ENCODE measurements at regions not wholly inside any gene's neighbourhood (a gene's known extent, or its start where the extent isn't known, plus 50 kb on each side); places are given as distances from the start of the nearest gene placed in this dataset.

- Histone ChIP-seq H3K36me3 (ENCODE audit: control insufficient read depth in 1 of 2, insufficient read depth in 2 of 2, low read length in 2 of 2) (no peaks in the 10 kb centered on the region), H3K14ac (ENCODE audit: low read length) (no peak overlapping the region), H4K91ac (ENCODE audit: low read depth, low read length) (no peak overlapping the region), H2BK5ac (ENCODE audit: low read depth, low read length, poor library complexity) (no peak overlapping the region), H3K79me2 (ENCODE audit: control insufficient read depth, insufficient read depth, low read length, poor library complexity) (no peaks in the 10 kb centered on the region), H2BK12ac (ENCODE audit: low read length) (no peak overlapping the region), H3K27me3 (ENCODE audit: insufficient read depth, low read length) (no peaks in the 10 kb centered on the region), H3K18ac (ENCODE audit: low read length) (no peak overlapping the region), H4K12ac (ENCODE audit: low read depth, low read length) (no peak overlapping the region), H3K9me3 (ENCODE audit: insufficient read depth, low read depth, low read length) (no peaks in the 10 kb centered on the region), H3K4ac (ENCODE audit: low read depth, low read length) (no peak overlapping the region), H3K27ac (ENCODE audit: low read depth, low read length) (no peak overlapping the region), H2BK120ac (ENCODE audit: insufficient read depth, low read length, poor library complexity) (no peak overlapping the region), H2AFZ (ENCODE audit: insufficient read depth, low read length, poor library complexity) (no peak overlapping the region), H3K23ac (ENCODE audit: low read length) (no peak overlapping the region), H3K9ac (ENCODE audit: low read length) (no peak overlapping the region), H3K4me1 (ENCODE audit: control insufficient read depth in 1 of 2, insufficient read depth in 2 of 2, low read length in 2 of 2) (no peaks in the 10 kb centered on the region), H3K4me2 (ENCODE audit: low read length) (no peak overlapping the region), H3K79me1 (ENCODE audit: low read length) (no peaks in the 10 kb centered on the region), H4K8ac (ENCODE audit: low read depth, low read length) (no peak overlapping the region), H2AK5ac (ENCODE audit: low read length) (no peak overlapping the region), H3K4me3 (ENCODE audit: low read depth, low read length) (no peak overlapping the region)
- DNase-seq = no peak
- WGBS (ENCODE audit: extremely low coverage, insufficient coverage, insufficient read length) = no CpG with 5 or more reads among the region's 2 CpGs
Measured at GRCh38 chr5:97427235-97427634, 244.2 kb upstream of the RIOK2 start.

GRCh38 chr5:97434021-97434420 lies 251.0 kb upstream of the RIOK2 start:
- no peak overlapping the region for H3K18ac ChIP-seq (ENCODE audit: low read length)
- no peak overlapping the region for H3K4ac ChIP-seq (ENCODE audit: low read depth, low read length)
- no peak overlapping the region for H3K14ac ChIP-seq (ENCODE audit: low read length)
- H3K9ac ChIP-seq (ENCODE audit: low read length) = no peak overlapping the region
- H4K91ac ChIP-seq (ENCODE audit: low read depth, low read length) = no peak overlapping the region
- no peaks in the 10 kb centered on the region for H3K36me3 ChIP-seq (ENCODE audit: control insufficient read depth in 1 of 2, insufficient read depth in 2 of 2, low read length in 2 of 2)
- no peak overlapping the region for H3K4me3 ChIP-seq (ENCODE audit: low read depth, low read length)
- no peak overlapping the region for H2BK12ac ChIP-seq (ENCODE audit: low read length)
- H3K4me1 ChIP-seq (ENCODE audit: control insufficient read depth in 1 of 2, insufficient read depth in 2 of 2, low read length in 2 of 2) = no peaks in the 10 kb centered on the region
- H3K79me2 ChIP-seq (ENCODE audit: control insufficient read depth, insufficient read depth, low read length, poor library complexity) = no peaks in the 10 kb centered on the region
- no peak overlapping the region for H3K4me2 ChIP-seq (ENCODE audit: low read length)
- no peaks in the 10 kb centered on the region for H3K79me1 ChIP-seq (ENCODE audit: low read length)
- H2BK120ac ChIP-seq (ENCODE audit: insufficient read depth, low read length, poor library complexity) = no peak overlapping the region
- DNase-seq = no peak
- H2AFZ ChIP-seq (ENCODE audit: insufficient read depth, low read length, poor library complexity) = no peak overlapping the region
- H4K8ac ChIP-seq (ENCODE audit: low read depth, low read length) = no peak overlapping the region
- H3K27me3 ChIP-seq (ENCODE audit: insufficient read depth, low read length) = no peaks in the 10 kb centered on the region
- H2AK5ac ChIP-seq (ENCODE audit: low read length) = no peak overlapping the region
- no peak overlapping the region for H3K27ac ChIP-seq (ENCODE audit: low read depth, low read length)
- H3K9me3 ChIP-seq (ENCODE audit: insufficient read depth, low read depth, low read length) = no peaks in the 10 kb centered on the region
- H3K23ac ChIP-seq (ENCODE audit: low read length) = no peak overlapping the region
- no peak overlapping the region for H4K12ac ChIP-seq (ENCODE audit: low read depth, low read length)
- WGBS (ENCODE audit: extremely low coverage, insufficient coverage, insufficient read length) = no CpG with 5 or more reads among the region's 4 CpGs
- no peak overlapping the region for H2BK5ac ChIP-seq (ENCODE audit: low read depth, low read length, poor library complexity)

GRCh38 chr5:97436405-97436804 lies 253.4 kb upstream of the RIOK2 start:
- Histone ChIP-seq H3K27ac (ENCODE audit: low read depth, low read length) (no peak overlapping the region), H3K36me3 (ENCODE audit: control insufficient read depth in 1 of 2, insufficient read depth in 2 of 2, low read length in 2 of 2) (no peaks in the 10 kb centered on the region), H3K27me3 (ENCODE audit: insufficient read depth, low read length) (no peaks in the 10 kb centered on the region), H3K4ac (ENCODE audit: low read depth, low read length) (no peak overlapping the region), H3K23ac (ENCODE audit: low read length) (no peak overlapping the region), H3K18ac (ENCODE audit: low read length) (no peak overlapping the region), H3K14ac (ENCODE audit: low read length) (no peak overlapping the region), H3K79me1 (ENCODE audit: low read length) (no peaks in the 10 kb centered on the region), H3K79me2 (ENCODE audit: control insufficient read depth, insufficient read depth, low read length, poor library complexity) (no peaks in the 10 kb centered on the region), H2AFZ (ENCODE audit: insufficient read depth, low read length, poor library complexity) (no peak overlapping the region), H3K4me2 (ENCODE audit: low read length) (no peak overlapping the region), H2AK5ac (ENCODE audit: low read length) (no peak overlapping the region), H3K9ac (ENCODE audit: low read length) (no peak overlapping the region), H2BK120ac (ENCODE audit: insufficient read depth, low read length, poor library complexity) (no peak overlapping the region), H2BK12ac (ENCODE audit: low read length) (no peak overlapping the region), H2BK5ac (ENCODE audit: low read depth, low read length, poor library complexity) (no peak overlapping the region), H3K9me3 (ENCODE audit: insufficient read depth, low read depth, low read length) (no peaks in the 10 kb centered on the region), H3K4me1 (ENCODE audit: control insufficient read depth in 1 of 2, insufficient read depth in 2 of 2, low read length in 2 of 2) (no peaks in the 10 kb centered on the region), H4K12ac (ENCODE audit: low read depth, low read length) (no peak overlapping the region), H3K4me3 (ENCODE audit: low read depth, low read length) (no peak overlapping the region), H4K8ac (ENCODE audit: low read depth, low read length) (no peak overlapping the region), H4K91ac (ENCODE audit: low read depth, low read length) (no peak overlapping the region)
- no peak for DNase-seq

- Histone ChIP-seq H3K79me2 (ENCODE audit: control insufficient read depth, insufficient read depth, low read length, poor library complexity) (no peaks in the 10 kb centered on the region), H4K12ac (ENCODE audit: low read depth, low read length) (no peak overlapping the region), H3K9me3 (ENCODE audit: insufficient read depth, low read depth, low read length) (no peaks in the 10 kb centered on the region), H2AFZ (ENCODE audit: insufficient read depth, low read length, poor library complexity) (no peak overlapping the region), H3K36me3 (ENCODE audit: control insufficient read depth in 1 of 2, insufficient read depth in 2 of 2, low read length in 2 of 2) (no peaks in the 10 kb centered on the region), H3K4me3 (ENCODE audit: low read depth, low read length) (no peak overlapping the region), H2BK5ac (ENCODE audit: low read depth, low read length, poor library complexity) (no peak overlapping the region), H3K23ac (ENCODE audit: low read length) (no peak overlapping the region), H3K27me3 (ENCODE audit: insufficient read depth, low read length) (no peaks in the 10 kb centered on the region), H3K4me1 (ENCODE audit: control insufficient read depth in 1 of 2, insufficient read depth in 2 of 2, low read length in 2 of 2) (no peaks in the 10 kb centered on the region), H2BK120ac (ENCODE audit: insufficient read depth, low read length, poor library complexity) (no peak overlapping the region), H3K27ac (ENCODE audit: low read depth, low read length) (no peak overlapping the region), H3K14ac (ENCODE audit: low read length) (no peak overlapping the region), H2BK12ac (ENCODE audit: low read length) (no peak overlapping the region), H4K8ac (ENCODE audit: low read depth, low read length) (no peak overlapping the region), H3K9ac (ENCODE audit: low read length) (no peak overlapping the region), H3K4me2 (ENCODE audit: low read length) (no peak overlapping the region), H3K79me1 (ENCODE audit: low read length) (no peaks in the 10 kb centered on the region), H2AK5ac (ENCODE audit: low read length) (no peak overlapping the region), H3K18ac (ENCODE audit: low read length) (no peak overlapping the region), H3K4ac (ENCODE audit: low read depth, low read length) (no peak overlapping the region), H4K91ac (ENCODE audit: low read depth, low read length) (no peak overlapping the region)
- DNase-seq = no peak
- WGBS (ENCODE audit: extremely low coverage, insufficient coverage, insufficient read length) = no CpG with 5 or more reads among the region's 5 CpGs
Measured at GRCh38 chr5:97443740-97444139, 260.7 kb upstream of the RIOK2 start.

GRCh38 chr5:97449172-97449571 lies 266.1 kb upstream of the RIOK2 start:
- no peaks in the 10 kb centered on the region for H3K4me1 ChIP-seq (ENCODE audit: control insufficient read depth in 1 of 2, insufficient read depth in 2 of 2, low read length in 2 of 2)
- H2BK120ac ChIP-seq (ENCODE audit: insufficient read depth, low read length, poor library complexity) = no peak overlapping the region
- H4K12ac ChIP-seq (ENCODE audit: low read depth, low read length) = no peak overlapping the region
- no peak overlapping the region for H3K14ac ChIP-seq (ENCODE audit: low read length)
- H3K23ac ChIP-seq (ENCODE audit: low read length) = no peak overlapping the region
- no CpG with 5 or more reads among the region's 3 CpGs for WGBS (ENCODE audit: extremely low coverage, insufficient coverage, insufficient read length)
- no peaks in the 10 kb centered on the region for H3K27me3 ChIP-seq (ENCODE audit: insufficient read depth, low read length)
- no peak overlapping the region for H3K4me2 ChIP-seq (ENCODE audit: low read length)
- no peak overlapping the region for H3K4me3 ChIP-seq (ENCODE audit: low read depth, low read length)
- no peak overlapping the region for H2BK5ac ChIP-seq (ENCODE audit: low read depth, low read length, poor library complexity)
- H2AFZ ChIP-seq (ENCODE audit: insufficient read depth, low read length, poor library complexity) = no peak overlapping the region
- no peak overlapping the region for H3K9ac ChIP-seq (ENCODE audit: low read length)
- no peak overlapping the region for H4K91ac ChIP-seq (ENCODE audit: low read depth, low read length)
- H3K4ac ChIP-seq (ENCODE audit: low read depth, low read length) = no peak overlapping the region
- no peak for DNase-seq
- H4K8ac ChIP-seq (ENCODE audit: low read depth, low read length) = no peak overlapping the region
- H2BK12ac ChIP-seq (ENCODE audit: low read length) = no peak overlapping the region
- no peak overlapping the region for H3K27ac ChIP-seq (ENCODE audit: low read depth, low read length)
- H3K18ac ChIP-seq (ENCODE audit: low read length) = no peak overlapping the region
- no peaks in the 10 kb centered on the region for H3K9me3 ChIP-seq (ENCODE audit: insufficient read depth, low read depth, low read length)
- no peaks in the 10 kb centered on the region for H3K79me2 ChIP-seq (ENCODE audit: control insufficient read depth, insufficient read depth, low read length, poor library complexity)
- H3K79me1 ChIP-seq (ENCODE audit: low read length) = no peaks in the 10 kb centered on the region
- H3K36me3 ChIP-seq (ENCODE audit: control insufficient read depth in 1 of 2, insufficient read depth in 2 of 2, low read length in 2 of 2) = no peaks in the 10 kb centered on the region
- H2AK5ac ChIP-seq (ENCODE audit: low read length) = no peak overlapping the region
